ENCODE measurements at regions not wholly inside any gene's neighbourhood (a gene's known extent, or its start where the extent isn't known, plus 50 kb on each side); places are given as distances from the start of the nearest gene placed in this dataset.

DNA sequence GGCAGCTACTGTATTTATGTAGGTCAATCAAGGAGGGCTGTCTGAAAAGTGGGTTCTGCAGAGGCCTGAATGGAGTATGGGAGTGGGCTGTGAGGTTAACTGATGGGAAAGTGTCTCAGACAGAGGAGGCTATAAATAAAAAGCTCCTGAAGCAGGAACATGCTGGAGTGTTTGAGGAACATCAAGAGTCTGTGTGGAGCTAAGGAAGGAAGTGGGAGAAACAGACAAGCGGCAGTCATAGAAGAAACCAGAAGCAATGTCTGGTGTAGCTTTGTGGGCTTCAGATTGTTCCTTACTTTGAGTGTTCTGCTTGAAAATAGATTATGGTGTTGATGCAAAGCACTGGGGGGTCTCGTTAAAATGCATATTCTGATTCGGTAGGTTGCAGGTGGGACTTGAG lies 101.5 kb upstream of the OGFRL1 start:
- H3K79me2 ChIP-seq (ENCODE audit: control insufficient read depth, low read length): no peaks in the 10 kb centered on the region
- no peaks in the 10 kb centered on the region for H3K36me3 ChIP-seq (ENCODE audit: control insufficient read depth, low read length)
- H3K27me3 ChIP-seq (ENCODE audit: control insufficient read depth, low read length): peaks cover 2% of the 10 kb centered on the region
- H3F3A ChIP-seq (ENCODE audit: control insufficient read depth, insufficient read depth): no peaks in the 10 kb centered on the region
- H3K4me2 ChIP-seq (ENCODE audit: low read length): no peak overlapping the region
- no peaks in the 10 kb centered on the region for H3K4me1 ChIP-seq (ENCODE audit: control insufficient read depth, low read length)
- no peak for TF ChIP-seq EZH2phosphoT487 (IDR thresholded peaks at IDR 0.05; ENCODE audit: borderline replicate concordance, low read length)
- TF ChIP-seq, protein P1, sequence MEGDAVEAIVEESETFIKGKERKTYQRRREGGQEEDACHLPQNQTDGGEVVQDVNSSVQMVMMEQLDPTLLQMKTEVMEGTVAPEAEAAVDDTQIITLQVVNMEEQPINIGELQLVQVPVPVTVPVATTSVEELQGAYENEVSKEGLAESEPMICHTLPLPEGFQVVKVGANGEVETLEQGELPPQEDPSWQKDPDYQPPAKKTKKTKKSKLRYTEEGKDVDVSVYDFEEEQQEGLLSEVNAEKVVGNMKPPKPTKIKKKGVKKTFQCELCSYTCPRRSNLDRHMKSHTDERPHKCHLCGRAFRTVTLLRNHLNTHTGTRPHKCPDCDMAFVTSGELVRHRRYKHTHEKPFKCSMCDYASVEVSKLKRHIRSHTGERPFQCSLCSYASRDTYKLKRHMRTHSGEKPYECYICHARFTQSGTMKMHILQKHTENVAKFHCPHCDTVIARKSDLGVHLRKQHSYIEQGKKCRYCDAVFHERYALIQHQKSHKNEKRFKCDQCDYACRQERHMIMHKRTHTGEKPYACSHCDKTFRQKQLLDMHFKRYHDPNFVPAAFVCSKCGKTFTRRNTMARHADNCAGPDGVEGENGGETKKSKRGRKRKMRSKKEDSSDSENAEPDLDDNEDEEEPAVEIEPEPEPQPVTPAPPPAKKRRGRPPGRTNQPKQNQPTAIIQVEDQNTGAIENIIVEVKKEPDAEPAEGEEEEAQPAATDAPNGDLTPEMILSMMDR (IDR thresholded peaks at IDR 0.05; ENCODE audit: low read depth, low read length, poor library complexity, severe bottlenecking): no peak
- no peak overlapping the region for H3K27ac ChIP-seq (ENCODE audit: low read depth, low read length)
- no peaks in the 10 kb centered on the region for H3K9me3 ChIP-seq (ENCODE audit: control insufficient read depth, insufficient read depth, low read length)
- H3K9me2 ChIP-seq (replicated peaks; ENCODE audit: control insufficient read depth, low read length): no peaks in the 10 kb centered on the region
- H3K4me3 ChIP-seq (ENCODE audit: low read length): no peak overlapping the region
- H4K20me1 ChIP-seq (ENCODE audit: control insufficient read depth, insufficient read depth, low read depth, low read length): no peaks in the 10 kb centered on the region

DNA sequence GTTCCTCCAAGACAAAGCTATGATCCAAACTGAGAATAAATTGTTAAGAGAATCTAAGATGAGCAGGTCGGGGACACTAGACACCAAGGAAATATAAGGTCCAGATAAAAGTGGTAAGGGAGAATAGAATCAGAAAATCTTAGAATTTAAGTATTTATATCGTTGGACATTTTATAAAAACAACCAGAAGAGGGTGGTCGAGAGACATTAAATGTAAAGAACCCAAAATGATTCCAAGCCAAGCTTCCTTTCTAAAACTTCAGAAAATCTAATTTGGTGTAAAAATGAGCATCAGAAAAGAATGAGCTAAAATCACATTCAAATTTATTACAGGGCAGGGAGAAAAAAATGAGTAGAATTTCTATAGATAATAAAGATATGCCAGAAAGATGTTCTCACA lies 97.8 kb upstream of the OGFRL1 start:
- H3K4me1 ChIP-seq (ENCODE audit: control insufficient read depth, low read length): no peaks in the 10 kb centered on the region
- H3K4me2 ChIP-seq (ENCODE audit: low read length): no peak overlapping the region
- H3K4me3 ChIP-seq (ENCODE audit: low read length): no peak overlapping the region
- no peaks in the 10 kb centered on the region for H3K9me3 ChIP-seq (ENCODE audit: control insufficient read depth, insufficient read depth, low read length)
- H3K79me2 ChIP-seq (ENCODE audit: control insufficient read depth, low read length): no peaks in the 10 kb centered on the region
- no peak overlapping the region for H3K27ac ChIP-seq (ENCODE audit: low read depth, low read length)
- no peaks in the 10 kb centered on the region; the same call in 1 of the 2 replicates for H3K27me3 ChIP-seq (ENCODE audit: control insufficient read depth, low read length)
- TF ChIP-seq, protein P1 (IDR thresholded peaks at IDR 0.05; ENCODE audit: low read depth, low read length, poor library complexity, severe bottlenecking): peak; percentile 59
- no peak for TF ChIP-seq EZH2phosphoT487 (IDR thresholded peaks at IDR 0.05; ENCODE audit: borderline replicate concordance, low read length)
- H3F3A ChIP-seq (ENCODE audit: control insufficient read depth, insufficient read depth): no peaks in the 10 kb centered on the region
- no peaks in the 10 kb centered on the region for H4K20me1 ChIP-seq (ENCODE audit: control insufficient read depth, insufficient read depth, low read depth, low read length)
- no peaks in the 10 kb centered on the region for H3K36me3 ChIP-seq (ENCODE audit: control insufficient read depth, low read length)
- H3K9me2 ChIP-seq (replicated peaks; ENCODE audit: control insufficient read depth, low read length): no peaks in the 10 kb centered on the region

DNA sequence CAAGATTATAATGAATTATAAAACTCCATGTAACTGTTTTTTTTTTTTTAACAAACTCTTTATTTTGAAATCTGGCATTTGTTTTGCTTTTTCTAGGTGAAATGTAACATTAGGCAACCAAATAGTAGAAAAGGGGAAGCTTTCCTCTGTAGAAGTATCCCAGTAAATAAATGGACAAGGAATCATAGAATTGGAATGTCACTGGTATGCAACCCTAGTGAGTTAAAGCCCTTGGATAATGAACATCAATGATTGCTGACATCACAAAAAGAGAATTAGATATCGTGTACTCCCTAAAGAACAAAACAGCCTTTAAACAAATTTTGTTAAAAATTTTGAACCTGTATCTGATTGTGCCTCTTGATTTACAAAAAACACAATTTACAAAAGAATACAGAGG lies 93.9 kb upstream of the OGFRL1 start:
- no peaks in the 10 kb centered on the region for H3K9me3 ChIP-seq (ENCODE audit: control insufficient read depth, insufficient read depth, low read length)
- no peaks in the 10 kb centered on the region for H4K20me1 ChIP-seq (ENCODE audit: control insufficient read depth, insufficient read depth, low read depth, low read length)
- H3K27me3 ChIP-seq (ENCODE audit: control insufficient read depth, low read length): 0 out of 2 replicates have a peak, but pooled peaks cover 4% of the 10 kb centered on the region
- no peaks in the 10 kb centered on the region for H3K36me3 ChIP-seq (ENCODE audit: control insufficient read depth, low read length)
- H3K9me2 ChIP-seq (replicated peaks; ENCODE audit: control insufficient read depth, low read length): no peaks in the 10 kb centered on the region
- no peak overlapping the region for H3K27ac ChIP-seq (ENCODE audit: low read depth, low read length)
- TF ChIP-seq, protein P1 (IDR thresholded peaks at IDR 0.05; ENCODE audit: low read depth, low read length, poor library complexity, severe bottlenecking): no peak
- H3K4me2 ChIP-seq (ENCODE audit: low read length): no peak overlapping the region
- H3F3A ChIP-seq (ENCODE audit: control insufficient read depth, insufficient read depth): no peaks in the 10 kb centered on the region
- H3K4me3 ChIP-seq (ENCODE audit: low read length): no peak overlapping the region
- no peaks in the 10 kb centered on the region for H3K79me2 ChIP-seq (ENCODE audit: control insufficient read depth, low read length)
- H3K4me1 ChIP-seq (ENCODE audit: control insufficient read depth, low read length): no peaks in the 10 kb centered on the region

DNA sequence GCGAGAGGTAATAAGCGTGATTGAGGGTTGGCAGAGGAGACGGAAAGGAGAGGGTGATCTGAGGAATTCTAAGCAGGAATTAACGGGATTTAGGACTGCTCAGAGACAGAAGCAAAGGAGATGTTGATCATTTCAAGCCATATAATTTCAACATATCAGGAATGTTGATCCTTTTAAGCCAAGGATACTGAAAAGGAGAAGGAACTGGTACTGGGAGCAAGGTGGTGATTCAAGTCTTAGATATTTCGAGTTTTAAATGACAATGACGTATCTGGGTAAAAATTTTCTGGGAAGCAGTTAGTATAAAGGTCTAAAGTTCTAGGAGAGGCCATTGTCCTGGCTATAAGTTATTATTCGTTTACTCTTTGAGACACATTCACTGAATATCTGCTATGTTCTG lies 91.3 kb upstream of the OGFRL1 start:
- H3K4me3 ChIP-seq (ENCODE audit: low read length): no peak overlapping the region
- no peaks in the 10 kb centered on the region for H3F3A ChIP-seq (ENCODE audit: control insufficient read depth, insufficient read depth)
- H3K79me2 ChIP-seq (ENCODE audit: control insufficient read depth, low read length): no peaks in the 10 kb centered on the region
- H4K20me1 ChIP-seq (ENCODE audit: control insufficient read depth, insufficient read depth, low read depth, low read length): no peaks in the 10 kb centered on the region
- no peaks in the 10 kb centered on the region for H3K9me2 ChIP-seq (replicated peaks; ENCODE audit: control insufficient read depth, low read length)
- 0 out of 2 replicates have a peak, but pooled peaks cover 4% of the 10 kb centered on the region for H3K27me3 ChIP-seq (ENCODE audit: control insufficient read depth, low read length)
- no peaks in the 10 kb centered on the region for H3K9me3 ChIP-seq (ENCODE audit: control insufficient read depth, insufficient read depth, low read length)
- no peaks in the 10 kb centered on the region for H3K36me3 ChIP-seq (ENCODE audit: control insufficient read depth, low read length)
- no peak overlapping the region for H3K27ac ChIP-seq (ENCODE audit: low read depth, low read length)
- H3K4me1 ChIP-seq (ENCODE audit: control insufficient read depth, low read length): no peaks in the 10 kb centered on the region
- TF ChIP-seq, protein P1 (IDR thresholded peaks at IDR 0.05; ENCODE audit: low read depth, low read length, poor library complexity, severe bottlenecking): no peak
- no peak for TF ChIP-seq EZH2phosphoT487 (IDR thresholded peaks at IDR 0.05; ENCODE audit: borderline replicate concordance, low read length)
- no peak overlapping the region for H3K4me2 ChIP-seq (ENCODE audit: low read length)
